PC-3 (cell line): ENCODE measurements at regions not wholly inside any gene's neighbourhood (a gene's known extent, or its start where the extent isn't known, plus 50 kb on each side); places are given as distances from the start of the nearest gene placed in this dataset.

Experiments used
- EZH2 ChIP-seq: fragments of 300-600 bp; sonication (generic); IDR thresholded peaks from one replicate; pipeline ENCODE4 v1.6.1; 2017; ENCODE audit warnings: antibody characterized with exemption, mild to moderate bottlenecking, low read length; ENCODE audit not compliant: unreplicated experiment
- EZH2phosphoT487 ChIP-seq: fragments of 300-600 bp; sonication (generic); IDR thresholded peaks from 2 replicates; pipeline ENCODE4 v1.6.1; 2018; ENCODE audit warnings: mild to moderate bottlenecking, antibody characterized with exemption, low read length, borderline replicate concordance
- TF ChIP-seq, protein P1 (sequence below): fragments of 300-600 bp; sonication (generic); conservative IDR thresholded peaks from 2 replicates; pipeline ENCODE4 v1.5.1; 2017; ENCODE audit warnings: antibody characterized with exemption, low read depth, mild to moderate bottlenecking, low read length

DNA sequence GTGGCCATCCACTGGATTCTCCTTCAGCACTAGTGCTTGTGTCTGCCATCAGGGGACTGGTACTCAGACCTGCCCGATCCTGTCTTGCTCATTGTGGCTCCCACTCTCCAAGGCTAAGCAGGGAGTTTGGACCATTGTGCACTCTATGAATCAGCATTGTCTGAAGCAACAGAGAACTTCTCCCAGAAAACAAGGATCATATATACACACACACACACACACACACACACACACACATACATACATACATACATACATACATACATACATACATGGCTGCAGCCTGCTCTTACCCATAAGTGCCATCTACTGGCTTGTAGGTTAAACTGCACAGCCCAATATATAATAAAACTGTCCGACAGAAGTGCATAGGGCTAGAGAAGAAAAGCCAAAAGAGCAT is 345.3 kb upstream of the LCORL start:
- TF ChIP-seq, protein P1, sequence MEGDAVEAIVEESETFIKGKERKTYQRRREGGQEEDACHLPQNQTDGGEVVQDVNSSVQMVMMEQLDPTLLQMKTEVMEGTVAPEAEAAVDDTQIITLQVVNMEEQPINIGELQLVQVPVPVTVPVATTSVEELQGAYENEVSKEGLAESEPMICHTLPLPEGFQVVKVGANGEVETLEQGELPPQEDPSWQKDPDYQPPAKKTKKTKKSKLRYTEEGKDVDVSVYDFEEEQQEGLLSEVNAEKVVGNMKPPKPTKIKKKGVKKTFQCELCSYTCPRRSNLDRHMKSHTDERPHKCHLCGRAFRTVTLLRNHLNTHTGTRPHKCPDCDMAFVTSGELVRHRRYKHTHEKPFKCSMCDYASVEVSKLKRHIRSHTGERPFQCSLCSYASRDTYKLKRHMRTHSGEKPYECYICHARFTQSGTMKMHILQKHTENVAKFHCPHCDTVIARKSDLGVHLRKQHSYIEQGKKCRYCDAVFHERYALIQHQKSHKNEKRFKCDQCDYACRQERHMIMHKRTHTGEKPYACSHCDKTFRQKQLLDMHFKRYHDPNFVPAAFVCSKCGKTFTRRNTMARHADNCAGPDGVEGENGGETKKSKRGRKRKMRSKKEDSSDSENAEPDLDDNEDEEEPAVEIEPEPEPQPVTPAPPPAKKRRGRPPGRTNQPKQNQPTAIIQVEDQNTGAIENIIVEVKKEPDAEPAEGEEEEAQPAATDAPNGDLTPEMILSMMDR, result peak; percentile 64; the same call in 1 of the 2 replicates
- TF ChIP-seq EZH2, result no peak
- no peak for TF ChIP-seq EZH2phosphoT487
